Cardiac muscle cell (in vitro differentiated cells and primary cell): ENCODE measurements at regions not wholly inside any gene's neighbourhood (a gene's known extent, or its start where the extent isn't known, plus 50 kb on each side); places are given as distances from the start of the nearest gene placed in this dataset.

Experiments
- DNase-seq, 2 donors: peaks; one replicate each; pipeline versions ENCODE4 v3.0.0 to v3.0.0-alpha.2; 2010 to 2017; ENCODE audit warnings: low read depth in 1 of 2, low spot score in 1 of 2
- H3K27ac ChIP-seq: fragments of 200-600 bp; sonication (generic); 2 replicates; pipeline ENCODE4 v1.5.1; 2016
- H3K27me3 ChIP-seq: fragments of 200-600 bp; sonication (generic); 2 replicates; pipeline ENCODE4 v1.6.0; 2016; ENCODE audit warnings: control low read depth
- H3K36me3 ChIP-seq: fragments of 200-600 bp; sonication (generic); 2 replicates; pipeline ENCODE4 v1.5.1; 2016; ENCODE audit warnings: control low read depth
- H3K4me1 ChIP-seq: fragments of 200-600 bp; sonication (generic); 2 replicates; pipeline ENCODE4 v1.8.1; 2017; ENCODE audit warnings: low read depth, mild to moderate bottlenecking, mixed run types
- H3K4me3 ChIP-seq: fragments of 200-600 bp; sonication (generic); 2 replicates; pipeline ENCODE4 v1.5.1; 2016; ENCODE audit warnings: mild to moderate bottlenecking
- H3K9me3 ChIP-seq: fragments of 200-600 bp; sonication (generic); 2 replicates; pipeline ENCODE4 v1.5.1; 2017; ENCODE audit warnings: low read depth, mild to moderate bottlenecking, control low read depth
- CTCF ChIP-seq: IDR thresholded peaks from 2 replicates; pipeline ENCODE4 v1.5.1; 2012; ENCODE audit warnings: low read depth, mild to moderate bottlenecking, low read length

GRCh38 chr20:61126369-61127195, 125.5 kb upstream of the CDH4 start:
- no peaks in the 10 kb centered on the region for H3K27me3 ChIP-seq
- no peaks in the 10 kb centered on the region for H3K9me3 ChIP-seq
- H3K4me1 ChIP-seq, result no peaks in the 10 kb centered on the region
- no peaks in the 10 kb centered on the region for H3K36me3 ChIP-seq
- DNase-seq, result no peak
- no peak for TF ChIP-seq CTCF
- no peak overlapping the region for H3K27ac ChIP-seq
- no peak overlapping the region for H3K4me3 ChIP-seq

- no peaks in the 10 kb centered on the region for H3K27me3 ChIP-seq
- no peak for TF ChIP-seq CTCF
- no peak for DNase-seq
- no peaks in the 10 kb centered on the region for H3K36me3 ChIP-seq
- H3K4me3 ChIP-seq, result no peak overlapping the region
- H3K9me3 ChIP-seq, result no peaks in the 10 kb centered on the region
- no peak overlapping the region for H3K27ac ChIP-seq
- no peaks in the 10 kb centered on the region for H3K4me1 ChIP-seq
These were observed 124.6 kb upstream of the CDH4 start for GRCh38 chr20:61127311-61128039.

GRCh38 chr20:61128701-61129269, 123.3 kb upstream of the CDH4 start:
- H3K36me3 ChIP-seq, result no peaks in the 10 kb centered on the region
- no peak overlapping the region for H3K27ac ChIP-seq
- H3K27me3 ChIP-seq, result no peaks in the 10 kb centered on the region
- H3K4me3 ChIP-seq, result no peak overlapping the region
- TF ChIP-seq CTCF, result no peak
- H3K4me1 ChIP-seq, result no peaks in the 10 kb centered on the region
- no peak for DNase-seq
- no peaks in the 10 kb centered on the region for H3K9me3 ChIP-seq

GRCh38 chr20:61129311-61129710, 122.8 kb upstream of the CDH4 start:
- Histone ChIP-seq H3K27me3 (no peaks in the 10 kb centered on the region), H3K9me3 (no peaks in the 10 kb centered on the region), H3K4me3 (no peak overlapping the region), H3K27ac (no peak overlapping the region), H3K36me3 (no peaks in the 10 kb centered on the region), H3K4me1 (no peaks in the 10 kb centered on the region)
- no peak for DNase-seq
- no peak for TF ChIP-seq CTCF

- H3K9me3 ChIP-seq, result no peaks in the 10 kb centered on the region
- H3K4me3 ChIP-seq, result no peak overlapping the region
- no peak for TF ChIP-seq CTCF
- no peak overlapping the region for H3K27ac ChIP-seq
- DNase-seq, result no peak
- H3K4me1 ChIP-seq, result no peaks in the 10 kb centered on the region
- H3K36me3 ChIP-seq, result no peaks in the 10 kb centered on the region
- no peaks in the 10 kb centered on the region for H3K27me3 ChIP-seq
These were observed 121.9 kb upstream of the CDH4 start for GRCh38 chr20:61130156-61130555.
